Omental fat pad (tissue), 3 donors: ENCODE measurements at regions not wholly inside any gene's neighbourhood (a gene's known extent, or its start where the extent isn't known, plus 50 kb on each side); places are given as distances from the start of the nearest gene placed in this dataset.
A peak's percentile ranks its signal among the peaks of the same experiment; 100 is the strongest.

Experiments used
- ATAC-seq: fragments of 150-250 bp; one replicate; pipeline ENCODE4 v1.9.1; 2016; ENCODE audit warnings: mild to moderate bottlenecking, moderate library complexity; ENCODE audit not compliant: low FRiP score
- DNase-seq: peaks from one replicate; pipeline ENCODE4 v3.0.0-alpha.2; 2019; ENCODE audit warnings: low spot score
- TF ChIP-seq, protein P1 (sequence below), 3 donors: fragments of 450-650 bp; IDR thresholded peaks; one replicate each; pipeline ENCODE4 v1.5.1; 2016 to 2017; ENCODE audit warnings: antibody characterized with exemption in 3 of 3, mild to moderate bottlenecking in 3 of 3, moderate library complexity in 2 of 3

DNA sequence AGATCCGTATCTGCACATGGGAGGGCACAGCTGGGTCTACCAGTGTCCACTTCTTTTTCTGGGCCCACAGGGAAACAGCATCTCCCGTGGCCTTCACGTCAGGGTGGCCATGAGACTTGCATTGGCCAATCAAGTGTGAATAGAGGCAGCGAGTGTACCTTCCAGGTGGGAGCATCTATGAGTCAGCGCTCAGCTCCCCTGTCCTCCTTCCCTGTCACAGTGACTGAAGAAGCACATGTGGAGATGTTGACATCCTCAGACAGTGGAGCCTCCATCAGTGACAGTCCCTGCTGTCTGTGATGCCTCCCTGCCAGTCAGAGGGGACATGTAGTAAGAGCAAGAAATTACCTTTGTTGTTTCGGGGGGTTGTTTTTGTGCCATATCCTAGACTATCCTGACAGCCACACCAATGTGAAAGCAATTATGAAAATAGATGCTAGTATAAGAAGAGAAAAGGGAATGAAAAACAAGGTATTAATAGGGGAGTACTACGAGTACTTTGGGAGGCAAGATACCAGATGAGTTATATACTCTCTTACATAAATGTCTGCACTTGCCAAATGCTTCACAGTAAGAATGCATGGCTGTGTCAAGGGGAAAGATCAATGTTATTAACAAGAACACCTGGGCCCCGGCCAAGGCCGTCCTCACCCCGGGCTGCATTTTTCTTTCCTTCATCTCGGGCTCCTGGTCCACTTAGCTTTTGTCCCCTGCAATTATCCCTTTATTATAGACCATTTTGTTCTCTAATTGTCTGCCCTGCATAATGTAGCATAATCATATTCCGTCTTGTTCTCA lies 86.0 kb downstream of the MATN1 start:
- ATAC-seq (peak; percentile 68), DNase-seq (no peak)
- TF ChIP-seq, protein P1, sequence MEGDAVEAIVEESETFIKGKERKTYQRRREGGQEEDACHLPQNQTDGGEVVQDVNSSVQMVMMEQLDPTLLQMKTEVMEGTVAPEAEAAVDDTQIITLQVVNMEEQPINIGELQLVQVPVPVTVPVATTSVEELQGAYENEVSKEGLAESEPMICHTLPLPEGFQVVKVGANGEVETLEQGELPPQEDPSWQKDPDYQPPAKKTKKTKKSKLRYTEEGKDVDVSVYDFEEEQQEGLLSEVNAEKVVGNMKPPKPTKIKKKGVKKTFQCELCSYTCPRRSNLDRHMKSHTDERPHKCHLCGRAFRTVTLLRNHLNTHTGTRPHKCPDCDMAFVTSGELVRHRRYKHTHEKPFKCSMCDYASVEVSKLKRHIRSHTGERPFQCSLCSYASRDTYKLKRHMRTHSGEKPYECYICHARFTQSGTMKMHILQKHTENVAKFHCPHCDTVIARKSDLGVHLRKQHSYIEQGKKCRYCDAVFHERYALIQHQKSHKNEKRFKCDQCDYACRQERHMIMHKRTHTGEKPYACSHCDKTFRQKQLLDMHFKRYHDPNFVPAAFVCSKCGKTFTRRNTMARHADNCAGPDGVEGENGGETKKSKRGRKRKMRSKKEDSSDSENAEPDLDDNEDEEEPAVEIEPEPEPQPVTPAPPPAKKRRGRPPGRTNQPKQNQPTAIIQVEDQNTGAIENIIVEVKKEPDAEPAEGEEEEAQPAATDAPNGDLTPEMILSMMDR (IDR thresholded peaks at IDR 0.05): no peak

DNA sequence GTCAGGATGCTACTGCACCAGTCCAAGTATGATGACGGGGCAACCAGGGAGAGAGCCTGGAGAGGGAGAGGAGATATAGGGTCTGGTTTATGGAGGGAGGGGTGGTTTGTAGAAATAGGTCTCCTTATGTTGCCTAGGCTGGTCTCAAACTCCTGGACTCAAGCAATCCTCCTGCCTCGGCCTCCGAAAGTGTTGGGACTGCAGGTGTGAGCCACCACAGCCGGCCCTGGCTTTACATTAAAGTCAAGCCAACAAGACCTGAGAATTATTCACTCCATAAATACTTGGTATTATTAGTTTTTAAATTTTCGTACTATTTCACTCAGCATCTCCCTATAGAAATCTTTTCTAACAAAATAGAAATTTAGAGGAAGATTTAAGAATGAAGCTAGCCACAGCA lies 86.8 kb downstream of the MATN1 start:
- ATAC-seq (no peak), DNase-seq (no peak)
- TF ChIP-seq, protein P1 (IDR thresholded peaks at IDR 0.05): no peak

DNA sequence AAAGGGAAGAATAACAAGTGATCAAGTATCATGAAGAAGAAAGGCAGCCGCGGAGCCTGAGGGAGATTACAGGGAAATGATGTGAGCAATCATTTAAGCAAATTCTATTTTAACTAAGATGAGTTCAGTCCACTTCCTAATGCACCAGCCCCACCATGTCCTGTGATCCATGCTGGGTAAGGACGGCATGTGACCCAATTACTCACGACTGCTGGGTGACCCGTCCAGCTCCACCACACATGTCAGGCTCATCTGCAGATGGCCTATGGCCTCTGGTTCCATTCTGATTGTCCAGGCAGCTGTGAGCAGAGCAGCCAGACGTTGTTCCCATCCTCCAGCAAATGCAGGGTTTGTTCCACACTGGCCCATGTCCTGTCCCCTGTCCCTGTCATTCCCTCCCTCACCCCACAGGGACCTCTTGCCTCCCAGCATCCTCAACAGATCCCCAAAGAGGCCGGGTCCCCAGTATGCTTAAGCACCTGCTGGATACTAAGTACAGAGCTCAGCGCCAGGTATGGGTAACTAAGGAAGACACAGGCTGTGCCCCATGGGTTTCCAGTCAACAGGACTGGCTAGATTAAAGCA lies 87.9 kb downstream of the MATN1 start:
- DNase-seq: no peak
- TF ChIP-seq, protein P1 (IDR thresholded peaks at IDR 0.05): no peak
- no peak for ATAC-seq

DNA sequence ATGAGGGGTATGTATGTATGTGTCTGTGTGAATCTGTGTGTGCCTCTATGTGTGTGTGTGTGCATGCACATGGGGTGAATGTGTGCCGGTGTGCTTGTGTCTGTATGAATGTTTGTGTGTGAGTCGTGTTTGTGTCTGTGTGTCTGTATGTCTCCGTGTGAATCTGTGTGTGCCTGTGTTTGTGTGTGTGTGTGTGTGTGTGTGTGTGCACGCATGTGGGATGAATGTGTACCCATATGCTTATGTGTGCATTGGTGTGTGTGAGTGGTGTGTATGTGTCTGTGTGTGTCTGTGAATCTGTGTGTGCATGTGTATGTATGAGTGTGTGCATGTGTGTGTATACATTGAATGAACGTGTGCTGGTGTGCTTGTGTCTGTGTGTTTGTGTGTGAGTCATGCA lies 88.9 kb downstream of the MATN1 start:
- ATAC-seq: no peak
- TF ChIP-seq, protein P1 (IDR thresholded peaks at IDR 0.05): no peak
- DNase-seq: no peak

DNA sequence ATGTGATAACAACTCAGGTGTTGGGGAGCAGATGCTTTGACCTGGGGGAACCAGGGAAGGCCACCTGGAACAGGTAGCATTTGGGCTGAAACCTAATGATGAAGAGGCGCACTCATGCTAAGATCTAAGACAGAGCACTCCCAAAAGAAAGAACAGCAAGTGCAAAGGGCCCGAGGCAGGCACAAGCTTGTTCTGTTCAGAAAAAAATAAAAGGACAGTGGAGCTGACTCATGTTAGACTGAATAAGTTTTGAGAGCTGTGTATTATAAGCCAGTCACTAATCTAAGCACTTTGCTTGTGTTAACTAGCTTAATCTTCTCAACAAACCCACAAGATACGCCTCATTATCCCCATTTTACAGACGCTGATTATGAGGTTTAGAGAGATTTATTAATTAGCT lies 90.1 kb downstream of the MATN1 start:
- DNase-seq (no peak), ATAC-seq (no peak)
- TF ChIP-seq, protein P1 (IDR thresholded peaks at IDR 0.05): no peak

DNA sequence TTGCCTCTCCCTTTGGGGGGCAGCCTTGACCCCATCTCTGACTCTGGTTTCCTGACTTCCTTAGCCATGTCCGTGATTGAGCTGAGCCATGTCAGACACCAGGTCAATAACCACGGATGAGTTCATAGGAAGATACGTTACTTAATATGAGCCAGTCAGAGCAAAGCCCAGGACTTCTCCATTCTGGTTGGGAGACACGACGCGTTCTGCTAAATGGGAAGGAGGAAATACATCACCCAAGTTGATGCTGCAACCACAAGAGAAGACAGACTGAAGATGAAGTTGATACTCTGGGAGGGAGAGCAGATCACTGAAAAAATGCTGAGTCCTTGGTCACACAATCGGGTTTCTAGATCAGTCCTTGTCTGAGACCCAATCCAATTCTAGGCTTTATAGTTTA lies 90.9 kb downstream of the MATN1 start:
- TF ChIP-seq, protein P1 (IDR thresholded peaks at IDR 0.05): no peak
- DNase-seq: no peak

DNA sequence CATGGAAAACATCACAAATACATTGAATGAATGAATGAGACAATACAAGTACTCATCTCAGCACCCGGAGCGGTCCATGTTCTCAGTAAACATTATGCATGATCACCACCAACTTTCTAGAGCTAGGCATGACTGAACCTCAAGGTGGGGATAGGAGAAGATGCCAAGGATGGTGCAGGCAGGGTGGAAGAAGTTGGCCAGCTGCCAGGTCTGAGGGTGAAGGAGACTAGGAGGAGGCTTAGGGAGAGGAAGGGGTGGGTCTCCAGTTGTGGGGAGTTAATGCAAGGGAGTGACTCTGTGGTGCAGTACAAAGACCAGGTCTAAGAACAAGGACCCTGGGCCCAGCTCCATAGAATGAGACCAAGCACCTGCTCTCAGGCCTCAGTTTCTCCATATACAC lies 91.7 kb downstream of the MATN1 start:
- no peak for ATAC-seq
- no peak for DNase-seq
- TF ChIP-seq, protein P1 (IDR thresholded peaks at IDR 0.05): no peak

More for the DNA sequence above, 90.9 kb downstream of the MATN1 start:
- no peak for ATAC-seq
